Hepatocyte (in vitro differentiated cells): ENCODE measurements at regions not wholly inside any gene's neighbourhood (a gene's known extent, or its start where the extent isn't known, plus 50 kb on each side); places are given as distances from the start of the nearest gene placed in this dataset.

Source experiments
- CTCF ChIP-seq: fragments of 200-600 bp; sonication (generic); IDR thresholded peaks from 2 replicates; pipeline ENCODE4 v1.5.1; 2016; ENCODE audit warnings: antibody characterized with exemption, mild to moderate bottlenecking; ENCODE audit not compliant: poor library complexity
- EZH2 ChIP-seq: fragments of 200-600 bp; sonication (generic); IDR thresholded peaks from 2 replicates; pipeline ENCODE4 v1.6.1; 2016; ENCODE audit warnings: antibody characterized with exemption, mild to moderate bottlenecking, borderline replicate concordance
- EZH2phosphoT487 ChIP-seq: fragments of 200-600 bp; sonication (generic); IDR thresholded peaks from one replicate; pipeline ENCODE4 v1.6.1; 2018; ENCODE audit warnings: antibody characterized with exemption, mild to moderate bottlenecking, low read depth, moderate library complexity; ENCODE audit not compliant: unreplicated experiment, severe bottlenecking

DNA sequence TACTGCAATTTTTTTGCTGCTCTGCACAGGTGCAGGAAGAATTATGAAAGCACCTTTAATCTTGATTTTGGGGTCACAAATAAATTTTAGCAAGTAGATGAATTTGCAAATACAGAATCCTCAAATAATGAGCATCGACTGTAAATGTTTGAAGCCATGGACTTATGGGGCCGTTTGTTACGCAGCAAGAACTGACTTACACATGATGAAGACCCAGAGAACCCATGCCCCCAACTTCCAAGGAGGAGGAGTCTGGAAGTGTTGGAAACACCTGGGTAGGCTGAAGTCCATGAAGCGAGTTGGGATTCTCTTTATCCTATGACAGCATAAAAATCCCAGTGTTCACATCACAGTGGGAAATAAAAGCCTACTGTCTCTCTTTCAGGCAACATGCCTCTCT, 176.6 kb downstream of the RBFOX3 start:
- no peak for TF ChIP-seq CTCF
- TF ChIP-seq EZH2phosphoT487, result no peak
- no peak for TF ChIP-seq EZH2
